ENCODE measurements at regions not wholly inside any gene's neighbourhood (a gene's known extent, or its start where the extent isn't known, plus 50 kb on each side); places are given as distances from the start of the nearest gene placed in this dataset.
A peak's percentile ranks its signal among the peaks of the same experiment; 100 is the strongest.

- no peaks in the 10 kb centered on the region for H3K9me3 Mint-ChIP-seq (ENCODE audit: unreplicated experiment)
- CTCF ChIA-PET, result interaction anchor here (0.5 to 2.8 kb wide), 7 partner anchors 14 to 1079 kb away, joined by 3 to 11 read pairs (median 4); no protein-coding TSS in a partner anchor
- peak; percentile 47 for DNase-seq (ENCODE audit: unreplicated experiment)
- no peaks in the 10 kb centered on the region for H3K27me3 Mint-ChIP-seq (ENCODE audit: insufficient read depth, unreplicated experiment)
- no peak overlapping the region for H3K4me3 Mint-ChIP-seq (ENCODE audit: unreplicated experiment)
- peak overlapping the region; percentile 73 for H3K27ac Mint-ChIP-seq (ENCODE audit: low read depth, unreplicated experiment)
- intact Hi-C loops (cut with micrococcal nuclease), result loop anchor here (10.0 kb wide), 1 partner anchor 876 kb away; no protein-coding TSS in a partner anchor
- H3K4me1 Mint-ChIP-seq (ENCODE audit: insufficient read depth, unreplicated experiment), result peaks cover 6% of the 10 kb centered on the region
- BruUV-seq (replicated peaks), result no TSS peak
- POLR2A ChIA-PET, result interaction anchor here (0.7 to 1.6 kb wide), 3 partner anchors 11 to 12 kb away, joined by 3 to 8 read pairs (median 6); no protein-coding TSS in a partner anchor
- no peaks in the 10 kb centered on the region for H3K36me3 Mint-ChIP-seq (ENCODE audit: insufficient read depth, unreplicated experiment)
- no peak for TF ChIP-seq CTCF (IDR thresholded peaks at IDR 0.05; ENCODE audit: unreplicated experiment)
Measured at GRCh38 chr4:138910195-138910913, 105.2 kb upstream of the NOCT start.

- no TSS peak for BruUV-seq (replicated peaks)
- Mint-ChIP-seq H3K36me3 (ENCODE audit: insufficient read depth, unreplicated experiment) (no peaks in the 10 kb centered on the region), H3K4me1 (ENCODE audit: insufficient read depth, unreplicated experiment) (peaks cover 6% of the 10 kb centered on the region), H3K4me3 (ENCODE audit: unreplicated experiment) (no peak overlapping the region), H3K27ac (ENCODE audit: low read depth, unreplicated experiment) (no peak overlapping the region), H3K9me3 (ENCODE audit: unreplicated experiment) (no peaks in the 10 kb centered on the region), H3K27me3 (ENCODE audit: insufficient read depth, unreplicated experiment) (no peaks in the 10 kb centered on the region)
- no peak for DNase-seq (ENCODE audit: unreplicated experiment)
- no peak for TF ChIP-seq CTCF (IDR thresholded peaks at IDR 0.05; ENCODE audit: unreplicated experiment)
- CTCF ChIA-PET, result interaction anchor here (0.6 to 2.8 kb wide), 7 partner anchors 9 to 1078 kb away, joined by 3 to 11 read pairs (median 4); no protein-coding TSS in a partner anchor
- POLR2A ChIA-PET, result interaction anchor here (1.4 kb wide), 1 partner anchor 10 kb away, joined by 8 read pairs; no protein-coding TSS in a partner anchor
- intact Hi-C loops (cut with micrococcal nuclease), result no loop called here
Measured at GRCh38 chr4:138909587-138909986, 106.0 kb upstream of the NOCT start.

- DNase-seq (ENCODE audit: unreplicated experiment), result no peak
- TF ChIP-seq CTCF (IDR thresholded peaks at IDR 0.05; ENCODE audit: unreplicated experiment), result no peak
- Mint-ChIP-seq H3K36me3 (ENCODE audit: insufficient read depth, unreplicated experiment) (no peaks in the 10 kb centered on the region), H3K4me1 (ENCODE audit: insufficient read depth, unreplicated experiment) (peaks cover 6% of the 10 kb centered on the region), H3K27ac (ENCODE audit: low read depth, unreplicated experiment) (no peak overlapping the region), H3K9me3 (ENCODE audit: unreplicated experiment) (no peaks in the 10 kb centered on the region), H3K4me3 (ENCODE audit: unreplicated experiment) (no peak overlapping the region), H3K27me3 (ENCODE audit: insufficient read depth, unreplicated experiment) (no peaks in the 10 kb centered on the region)
- intact Hi-C loops (cut with micrococcal nuclease), result no loop called here
- no TSS peak for BruUV-seq (replicated peaks)
- CTCF ChIA-PET, result interaction anchor here (0.7 to 2.8 kb wide), 3 partner anchors 18 to 752 kb away, joined by 3 to 11 read pairs (median 4); no protein-coding TSS in a partner anchor
- POLR2A ChIA-PET, result no interaction called here
Measured at GRCh38 chr4:138908134-138908533, 107.4 kb upstream of the NOCT start.

- no peaks in the 10 kb centered on the region for H3K9me3 Mint-ChIP-seq (ENCODE audit: unreplicated experiment)
- CTCF ChIA-PET, result interaction anchor here (0.5 to 0.6 kb wide), 2 partner anchors 33 to 691 kb away, joined by 3 to 4 read pairs; no protein-coding TSS in a partner anchor
Measured at GRCh38 chr4:138907174-138907573, 108.4 kb upstream of the NOCT start.

More at GRCh38 chr4:138907174-138907573, 108.4 kb upstream of the NOCT start:
- POLR2A ChIA-PET, result interaction anchor here (0.6 kb wide), 1 partner anchor 39 kb away, joined by 4 read pairs; no protein-coding TSS in a partner anchor
- BruUV-seq (replicated peaks), result no TSS peak
- H3K27ac Mint-ChIP-seq (ENCODE audit: low read depth, unreplicated experiment), result no peak overlapping the region
- intact Hi-C loops (cut with micrococcal nuclease), result no loop called here
- no peak for TF ChIP-seq CTCF (IDR thresholded peaks at IDR 0.05; ENCODE audit: unreplicated experiment)
- no peak overlapping the region for H3K4me3 Mint-ChIP-seq (ENCODE audit: unreplicated experiment)
- no peaks in the 10 kb centered on the region for H3K36me3 Mint-ChIP-seq (ENCODE audit: insufficient read depth, unreplicated experiment)
- no peak for DNase-seq (ENCODE audit: unreplicated experiment)
- peaks cover 6% of the 10 kb centered on the region for H3K4me1 Mint-ChIP-seq (ENCODE audit: insufficient read depth, unreplicated experiment)
- no peaks in the 10 kb centered on the region for H3K27me3 Mint-ChIP-seq (ENCODE audit: insufficient read depth, unreplicated experiment)

All from MCF 10A (cell line).